HEK293 (cell line): ENCODE measurements at regions not wholly inside any gene's neighbourhood (a gene's known extent, or its start where the extent isn't known, plus 50 kb on each side); places are given as distances from the start of the nearest gene placed in this dataset.

Experiments
- FEZF1 ChIP-seq: fragments of 450-650 bp; formaldehyde crosslinking; IDR thresholded peaks from 2 replicates; pipeline ENCODE4 v1.5.1; 2016; ENCODE audit warnings: missing biosample characterization, missing genetic modification characterization
- KLF8 ChIP-seq: fragments of 450-650 bp; formaldehyde crosslinking; IDR thresholded peaks from 2 replicates; pipeline ENCODE4 v1.5.1; 2016; ENCODE audit warnings: missing biosample characterization, missing genetic modification characterization
- MZF1 ChIP-seq: fragments of 450-650 bp; formaldehyde crosslinking; IDR thresholded peaks from 2 replicates; pipeline ENCODE4 v1.5.1; 2017; ENCODE audit warnings: missing biosample characterization, missing genetic modification characterization, borderline replicate concordance
- REPIN1 ChIP-seq: fragments of 450-650 bp; formaldehyde crosslinking; IDR thresholded peaks from 2 replicates; pipeline ENCODE4 v1.5.1; 2017; ENCODE audit warnings: missing biosample characterization, missing genetic modification characterization, low read depth
- SALL2 ChIP-seq: fragments of 450-650 bp; formaldehyde crosslinking; IDR thresholded peaks from 2 replicates; pipeline ENCODE4 v1.5.0; 2017; ENCODE audit warnings: missing biosample characterization, mild to moderate bottlenecking, missing genetic modification characterization, borderline replicate concordance
- ZBTB20 ChIP-seq: fragments of 450-650 bp; formaldehyde crosslinking; IDR thresholded peaks from 2 replicates; pipeline ENCODE4 v1.5.1; 2016; ENCODE audit warnings: missing biosample characterization, missing genetic modification characterization
- ZBTB7A ChIP-seq: fragments of 450-650 bp; formaldehyde crosslinking; IDR thresholded peaks from 2 replicates; pipeline ENCODE4 v1.5.1; 2016; ENCODE audit warnings: low read depth, missing biosample characterization, missing genetic modification characterization
- ZEB2 ChIP-seq: fragments of 450-650 bp; formaldehyde crosslinking; IDR thresholded peaks from 2 replicates; pipeline ENCODE4 v1.5.1; 2016; ENCODE audit warnings: missing biosample characterization, missing genetic modification characterization
- ZNF169 ChIP-seq: fragments of 450-650 bp; formaldehyde crosslinking; IDR thresholded peaks from 2 replicates; pipeline ENCODE4 v1.5.1; 2016; ENCODE audit warnings: missing biosample characterization, missing genetic modification characterization
- ZNF26 ChIP-seq: fragments of 450-650 bp; formaldehyde crosslinking; IDR thresholded peaks from 2 replicates; pipeline ENCODE4 v1.5.1; 2016; ENCODE audit warnings: missing biosample characterization, missing genetic modification characterization
- ZNF341 ChIP-seq: fragments of 450-650 bp; formaldehyde crosslinking; IDR thresholded peaks from 2 replicates; pipeline ENCODE4; 2016; ENCODE audit warnings: low read depth, missing biosample characterization, missing genetic modification characterization
- ZNF433 ChIP-seq: fragments of 450-650 bp; formaldehyde crosslinking; IDR thresholded peaks from 2 replicates; pipeline ENCODE4 v1.5.1; 2016; ENCODE audit warnings: missing biosample characterization, missing genetic modification characterization, low read depth
- ZNF571 ChIP-seq: fragments of 450-650 bp; formaldehyde crosslinking; IDR thresholded peaks from 2 replicates; pipeline ENCODE4 v1.5.0; 2017; ENCODE audit warnings: missing biosample characterization, missing genetic modification characterization
- ZNF600 ChIP-seq: fragments of 450-650 bp; formaldehyde crosslinking; IDR thresholded peaks from 2 replicates; pipeline ENCODE4 v1.5.1; 2016; ENCODE audit warnings: missing biosample characterization, missing genetic modification characterization
- ZNF670 ChIP-seq: fragments of 450-650 bp; formaldehyde crosslinking; IDR thresholded peaks from 2 replicates; pipeline ENCODE4 v1.5.1; 2016; ENCODE audit warnings: missing biosample characterization, missing genetic modification characterization, low read depth
- ZNF701 ChIP-seq: fragments of 450-650 bp; formaldehyde crosslinking; IDR thresholded peaks from 2 replicates; pipeline ENCODE4 v1.5.1; 2016; ENCODE audit warnings: missing biosample characterization, missing genetic modification characterization
- ZNF747 ChIP-seq: fragments of 450-650 bp; formaldehyde crosslinking; IDR thresholded peaks from 2 replicates; pipeline ENCODE4 v1.5.1; 2016; ENCODE audit warnings: missing biosample characterization, missing genetic modification characterization
- ZNF777 ChIP-seq: fragments of 450-650 bp; formaldehyde crosslinking; IDR thresholded peaks from 2 replicates; pipeline ENCODE4 v1.5.1; 2017; ENCODE audit warnings: missing biosample characterization, missing genetic modification characterization, borderline replicate concordance
- ZNF785 ChIP-seq: fragments of 450-650 bp; formaldehyde crosslinking; IDR thresholded peaks from 2 replicates; pipeline ENCODE4 v1.5.1; 2016; ENCODE audit warnings: missing biosample characterization, missing genetic modification characterization
- TF ChIP-seq, protein P1 (sequence below): fragments of 450-650 bp; formaldehyde crosslinking; IDR thresholded peaks from 2 replicates; pipeline ENCODE4; 2016; ENCODE audit warnings: missing biosample characterization, missing genetic modification characterization
- TF ChIP-seq, protein P2 (sequence below): fragments of 450-650 bp; formaldehyde crosslinking; IDR thresholded peaks from 2 replicates; pipeline ENCODE4 v1.5.1; 2016; ENCODE audit warnings: missing biosample characterization, missing genetic modification characterization
- TF ChIP-seq, protein P3 (sequence below): fragments of 450-650 bp; formaldehyde crosslinking; IDR thresholded peaks from 2 replicates; pipeline ENCODE4 v1.5.1; 2017; ENCODE audit warnings: missing biosample characterization, missing genetic modification characterization
- TF ChIP-seq, protein P4 (sequence below): fragments of 450-650 bp; formaldehyde crosslinking; IDR thresholded peaks from 2 replicates; pipeline ENCODE4 v1.5.1; 2016; ENCODE audit warnings: missing biosample characterization, missing genetic modification characterization

- TF ChIP-seq ZNF26 (tag by site-specific recombination) (no peak), ZEB2 (tag by site-specific recombination) (peak; percentile 53; the same call in 1 of the 2 replicates), ZNF670 (no peak), ZNF785 (no peak), ZNF747 (tag by site-specific recombination) (no peak), ZNF777 (tag by site-specific recombination) (no peak), MZF1 (tag by site-specific recombination) (no peak), FEZF1 (tag by site-specific recombination) (peak; percentile 54), ZNF169 (tag by site-specific recombination) (no peak), ZBTB7A (tag by site-specific recombination) (no peak), ZBTB20 (tag by site-specific recombination) (peak; percentile 41; the same call in 1 of the 2 replicates), ZNF571 (tag by site-specific recombination) (no peak), KLF8 (0 out of 2 replicates have a peak, but pooled peaks have one; percentile 14), SALL2 (no peak), ZNF341 (tag by site-specific recombination) (peak; percentile 68; the same call in 1 of the 2 replicates), REPIN1 (tag by site-specific recombination) (no peak), ZNF600 (tag by site-specific recombination) (peak; percentile 80), ZNF433 (no peak), ZNF701 (tag by site-specific recombination) (no peak)
- TF ChIP-seq, protein P1, sequence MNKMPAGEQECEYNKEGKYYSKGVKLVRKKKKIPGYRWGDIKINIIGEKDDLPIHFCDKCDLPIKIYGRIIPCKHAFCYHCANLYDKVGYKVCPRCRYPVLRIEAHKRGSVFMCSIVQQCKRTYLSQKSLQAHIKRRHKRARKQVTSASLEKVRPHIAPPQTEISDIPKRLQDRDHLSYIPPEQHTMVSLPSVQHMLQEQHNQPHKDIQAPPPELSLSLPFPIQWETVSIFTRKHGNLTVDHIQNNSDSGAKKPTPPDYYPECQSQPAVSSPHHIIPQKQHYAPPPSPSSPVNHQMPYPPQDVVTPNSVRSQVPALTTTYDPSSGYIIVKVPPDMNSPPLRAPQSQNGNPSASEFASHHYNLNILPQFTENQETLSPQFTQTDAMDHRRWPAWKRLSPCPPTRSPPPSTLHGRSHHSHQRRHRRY (tag by site-specific recombination) = no peak
- TF ChIP-seq, protein P2, sequence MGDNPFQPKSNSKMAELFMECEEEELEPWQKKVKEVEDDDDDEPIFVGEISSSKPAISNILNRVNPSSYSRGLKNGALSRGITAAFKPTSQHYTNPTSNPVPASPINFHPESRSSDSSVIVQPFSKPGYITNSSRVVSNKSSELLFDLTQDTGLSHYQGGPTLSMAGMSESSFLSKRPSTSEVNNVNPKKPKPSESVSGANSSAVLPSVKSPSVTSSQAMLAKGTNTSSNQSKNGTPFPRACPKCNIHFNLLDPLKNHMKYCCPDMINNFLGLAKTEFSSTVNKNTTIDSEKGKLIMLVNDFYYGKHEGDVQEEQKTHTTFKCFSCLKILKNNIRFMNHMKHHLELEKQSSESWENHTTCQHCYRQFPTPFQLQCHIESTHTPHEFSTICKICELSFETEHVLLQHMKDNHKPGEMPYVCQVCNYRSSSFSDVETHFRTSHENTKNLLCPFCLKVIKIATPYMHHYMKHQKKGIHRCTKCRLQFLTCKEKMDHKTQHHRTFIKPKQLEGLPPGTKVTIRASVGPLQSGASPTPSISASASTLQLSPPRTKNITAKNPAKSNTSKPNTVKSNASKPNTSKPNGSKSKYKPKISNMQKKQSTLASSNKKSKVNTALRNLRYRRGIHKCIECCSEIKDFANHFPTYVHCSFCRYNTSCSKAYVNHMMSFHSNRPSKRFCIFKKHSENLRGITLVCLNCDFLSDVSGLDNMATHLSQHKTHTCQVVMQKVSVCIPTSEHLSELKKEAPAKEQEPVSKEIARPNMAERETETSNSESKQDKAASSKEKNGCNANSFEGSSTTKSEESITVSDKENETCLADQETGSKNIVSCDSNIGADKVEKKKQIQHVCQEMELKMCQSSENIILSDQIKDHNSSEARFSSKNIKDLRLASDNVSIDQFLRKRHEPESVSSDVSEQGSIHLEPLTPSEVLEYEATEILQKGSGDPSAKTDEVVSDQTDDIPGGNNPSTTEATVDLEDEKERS (tag by site-specific recombination) = no peak
- TF ChIP-seq, protein P3, sequence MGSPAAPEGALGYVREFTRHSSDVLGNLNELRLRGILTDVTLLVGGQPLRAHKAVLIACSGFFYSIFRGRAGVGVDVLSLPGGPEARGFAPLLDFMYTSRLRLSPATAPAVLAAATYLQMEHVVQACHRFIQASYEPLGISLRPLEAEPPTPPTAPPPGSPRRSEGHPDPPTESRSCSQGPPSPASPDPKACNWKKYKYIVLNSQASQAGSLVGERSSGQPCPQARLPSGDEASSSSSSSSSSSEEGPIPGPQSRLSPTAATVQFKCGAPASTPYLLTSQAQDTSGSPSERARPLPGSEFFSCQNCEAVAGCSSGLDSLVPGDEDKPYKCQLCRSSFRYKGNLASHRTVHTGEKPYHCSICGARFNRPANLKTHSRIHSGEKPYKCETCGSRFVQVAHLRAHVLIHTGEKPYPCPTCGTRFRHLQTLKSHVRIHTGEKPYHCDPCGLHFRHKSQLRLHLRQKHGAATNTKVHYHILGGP (tag by site-specific recombination) = no peak
- TF ChIP-seq, protein P4, sequence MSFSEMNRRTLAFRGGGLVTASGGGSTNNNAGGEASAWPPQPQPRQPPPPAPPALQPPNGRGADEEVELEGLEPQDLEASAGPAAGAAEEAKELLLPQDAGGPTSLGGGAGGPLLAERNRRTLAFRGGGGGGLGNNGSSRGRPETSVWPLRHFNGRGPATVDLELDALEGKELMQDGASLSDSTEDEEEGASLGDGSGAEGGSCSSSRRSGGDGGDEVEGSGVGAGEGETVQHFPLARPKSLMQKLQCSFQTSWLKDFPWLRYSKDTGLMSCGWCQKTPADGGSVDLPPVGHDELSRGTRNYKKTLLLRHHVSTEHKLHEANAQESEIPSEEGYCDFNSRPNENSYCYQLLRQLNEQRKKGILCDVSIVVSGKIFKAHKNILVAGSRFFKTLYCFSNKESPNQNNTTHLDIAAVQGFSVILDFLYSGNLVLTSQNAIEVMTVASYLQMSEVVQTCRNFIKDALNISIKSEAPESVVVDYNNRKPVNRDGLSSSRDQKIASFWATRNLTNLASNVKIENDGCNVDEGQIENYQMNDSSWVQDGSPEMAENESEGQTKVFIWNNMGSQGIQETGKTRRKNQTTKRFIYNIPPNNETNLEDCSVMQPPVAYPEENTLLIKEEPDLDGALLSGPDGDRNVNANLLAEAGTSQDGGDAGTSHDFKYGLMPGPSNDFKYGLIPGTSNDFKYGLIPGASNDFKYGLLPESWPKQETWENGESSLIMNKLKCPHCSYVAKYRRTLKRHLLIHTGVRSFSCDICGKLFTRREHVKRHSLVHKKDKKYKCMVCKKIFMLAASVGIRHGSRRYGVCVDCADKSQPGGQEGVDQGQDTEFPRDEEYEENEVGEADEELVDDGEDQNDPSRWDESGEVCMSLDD (tag by site-specific recombination) = no peak
Observed at GRCh38 chr15:70492240-70493177, 270.8 kb downstream of the UACA start (continued).
